ENCODE measurements at regions not wholly inside any gene's neighbourhood (a gene's known extent, or its start where the extent isn't known, plus 50 kb on each side); places are given as distances from the start of the nearest gene placed in this dataset.

DNA sequence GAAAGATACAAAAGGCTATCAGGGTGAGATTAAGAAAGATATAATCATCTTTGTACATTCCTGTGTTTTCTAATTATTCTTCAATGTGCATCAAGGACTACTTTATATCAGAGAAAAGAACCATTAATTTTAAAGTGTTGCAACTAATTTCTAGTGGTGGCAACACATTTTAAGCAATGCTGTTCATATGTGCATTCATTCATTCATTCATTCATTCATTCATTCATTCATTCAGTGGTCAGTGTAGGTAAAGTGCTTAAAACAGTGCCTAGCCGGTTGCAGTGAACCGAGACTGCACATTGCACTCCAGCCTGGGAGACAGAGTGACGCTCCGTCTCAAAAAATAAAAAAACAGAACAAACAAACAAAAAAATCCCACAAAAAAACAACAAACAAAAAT, 155.7 kb upstream of the ZNF536 start:
- TF ChIP-seq, protein P1, sequence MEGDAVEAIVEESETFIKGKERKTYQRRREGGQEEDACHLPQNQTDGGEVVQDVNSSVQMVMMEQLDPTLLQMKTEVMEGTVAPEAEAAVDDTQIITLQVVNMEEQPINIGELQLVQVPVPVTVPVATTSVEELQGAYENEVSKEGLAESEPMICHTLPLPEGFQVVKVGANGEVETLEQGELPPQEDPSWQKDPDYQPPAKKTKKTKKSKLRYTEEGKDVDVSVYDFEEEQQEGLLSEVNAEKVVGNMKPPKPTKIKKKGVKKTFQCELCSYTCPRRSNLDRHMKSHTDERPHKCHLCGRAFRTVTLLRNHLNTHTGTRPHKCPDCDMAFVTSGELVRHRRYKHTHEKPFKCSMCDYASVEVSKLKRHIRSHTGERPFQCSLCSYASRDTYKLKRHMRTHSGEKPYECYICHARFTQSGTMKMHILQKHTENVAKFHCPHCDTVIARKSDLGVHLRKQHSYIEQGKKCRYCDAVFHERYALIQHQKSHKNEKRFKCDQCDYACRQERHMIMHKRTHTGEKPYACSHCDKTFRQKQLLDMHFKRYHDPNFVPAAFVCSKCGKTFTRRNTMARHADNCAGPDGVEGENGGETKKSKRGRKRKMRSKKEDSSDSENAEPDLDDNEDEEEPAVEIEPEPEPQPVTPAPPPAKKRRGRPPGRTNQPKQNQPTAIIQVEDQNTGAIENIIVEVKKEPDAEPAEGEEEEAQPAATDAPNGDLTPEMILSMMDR (IDR thresholded peaks at IDR 0.05): no peak
- no peak for TF ChIP-seq POLR2A (IDR thresholded peaks at IDR 0.05)

All from esophagus squamous epithelium (tissue), 4 donors.